ENCODE measurements at regions not wholly inside any gene's neighbourhood (a gene's known extent, or its start where the extent isn't known, plus 50 kb on each side); places are given as distances from the start of the nearest gene placed in this dataset.
A peak's percentile ranks its signal among the peaks of the same experiment; 100 is the strongest.

- Histone ChIP-seq H3K4me3 (ENCODE audit: severe bottlenecking) (no peak overlapping the region), H3K9me3 (ENCODE audit: severe bottlenecking) (no peaks in the 10 kb centered on the region), H3K4me1 (ENCODE audit: insufficient read depth, poor library complexity, severe bottlenecking) (no peaks in the 10 kb centered on the region), H3K36me3 (ENCODE audit: low read depth) (no peaks in the 10 kb centered on the region), H3K27ac (ENCODE audit: poor library complexity, severe bottlenecking) (no peak overlapping the region), H3K27me3 (ENCODE audit: insufficient read depth, poor library complexity, severe bottlenecking) (no peaks in the 10 kb centered on the region)
- TF ChIP-seq CTCF (IDR thresholded peaks at IDR 0.05; ENCODE audit: poor library complexity, severe bottlenecking) = no peak
- ATAC-seq (ENCODE audit: low read depth) = no peak
- no peak for DNase-seq (ENCODE audit: low spot score)
Observed at GRCh38 chr7:125480762-125481161, 551.1 kb upstream of the POT1 start.

GRCh38 chr7:125468855-125469174, 539.2 kb upstream of the POT1 start:
- Histone ChIP-seq H3K27me3 (ENCODE audit: insufficient read depth, poor library complexity, severe bottlenecking) (no peaks in the 10 kb centered on the region), H3K36me3 (ENCODE audit: low read depth) (no peaks in the 10 kb centered on the region), H3K4me1 (ENCODE audit: insufficient read depth, poor library complexity, severe bottlenecking) (no peaks in the 10 kb centered on the region), H3K27ac (ENCODE audit: poor library complexity, severe bottlenecking) (no peak overlapping the region), H3K4me3 (ENCODE audit: severe bottlenecking) (no peak overlapping the region), H3K9me3 (ENCODE audit: severe bottlenecking) (no peaks in the 10 kb centered on the region)
- no peak for TF ChIP-seq CTCF (IDR thresholded peaks at IDR 0.05; ENCODE audit: poor library complexity, severe bottlenecking)
- no peak for DNase-seq (ENCODE audit: low spot score)
- ATAC-seq (ENCODE audit: low read depth) = no peak

GRCh38 chr7:125467996-125468854, 538.6 kb upstream of the POT1 start:
- Histone ChIP-seq H3K9me3 (ENCODE audit: severe bottlenecking) (no peaks in the 10 kb centered on the region), H3K36me3 (ENCODE audit: low read depth) (no peaks in the 10 kb centered on the region), H3K27me3 (ENCODE audit: insufficient read depth, poor library complexity, severe bottlenecking) (no peaks in the 10 kb centered on the region), H3K27ac (ENCODE audit: poor library complexity, severe bottlenecking) (no peak overlapping the region), H3K4me1 (ENCODE audit: insufficient read depth, poor library complexity, severe bottlenecking) (no peaks in the 10 kb centered on the region), H3K4me3 (ENCODE audit: severe bottlenecking) (no peak overlapping the region)
- ATAC-seq (ENCODE audit: low read depth) (no peak), DNase-seq (ENCODE audit: low spot score) (peak; percentile 28)
- no peak for TF ChIP-seq CTCF (IDR thresholded peaks at IDR 0.05; ENCODE audit: poor library complexity, severe bottlenecking)

GRCh38 chr7:125465527-125465926, 535.9 kb upstream of the POT1 start:
- H3K9me3 ChIP-seq (ENCODE audit: severe bottlenecking) = no peaks in the 10 kb centered on the region
- H3K4me1 ChIP-seq (ENCODE audit: insufficient read depth, poor library complexity, severe bottlenecking) = no peaks in the 10 kb centered on the region
- no peak overlapping the region for H3K27ac ChIP-seq (ENCODE audit: poor library complexity, severe bottlenecking)
- TF ChIP-seq CTCF (IDR thresholded peaks at IDR 0.05; ENCODE audit: poor library complexity, severe bottlenecking) = no peak
- H3K4me3 ChIP-seq (ENCODE audit: severe bottlenecking) = no peak overlapping the region
- ATAC-seq (ENCODE audit: low read depth) (no peak), DNase-seq (ENCODE audit: low spot score) (no peak)
- no peaks in the 10 kb centered on the region for H3K27me3 ChIP-seq (ENCODE audit: insufficient read depth, poor library complexity, severe bottlenecking)
- no peaks in the 10 kb centered on the region for H3K36me3 ChIP-seq (ENCODE audit: low read depth)

GRCh38 chr7:125462615-125463014, 533.0 kb upstream of the POT1 start:
- H3K27me3 ChIP-seq (ENCODE audit: insufficient read depth, poor library complexity, severe bottlenecking) = no peaks in the 10 kb centered on the region
- DNase-seq (ENCODE audit: low spot score) (no peak), ATAC-seq (ENCODE audit: low read depth) (no peak)
- no peak overlapping the region for H3K4me3 ChIP-seq (ENCODE audit: severe bottlenecking)
- no peaks in the 10 kb centered on the region for H3K36me3 ChIP-seq (ENCODE audit: low read depth)
- H3K27ac ChIP-seq (ENCODE audit: poor library complexity, severe bottlenecking) = no peak overlapping the region
- no peak for TF ChIP-seq CTCF (IDR thresholded peaks at IDR 0.05; ENCODE audit: poor library complexity, severe bottlenecking)
- H3K4me1 ChIP-seq (ENCODE audit: insufficient read depth, poor library complexity, severe bottlenecking) = no peaks in the 10 kb centered on the region
- no peaks in the 10 kb centered on the region for H3K9me3 ChIP-seq (ENCODE audit: severe bottlenecking)
